GM13976 (cell line): ENCODE measurements at regions not wholly inside any gene's neighbourhood (a gene's known extent, or its start where the extent isn't known, plus 50 kb on each side); places are given as distances from the start of the nearest gene placed in this dataset.

ENCODE experiments used
- DNase-seq: peaks from one replicate; pipeline ENCODE4 v3.0.0; 2012; ENCODE audit warnings: low spot score
- CTCF ChIP-seq: IDR thresholded peaks from 2 replicates; pipeline ENCODE4 v1.5.1; 2012; ENCODE audit warnings: borderline replicate concordance, mild to moderate bottlenecking; ENCODE audit not compliant: insufficient read depth; ENCODE audit errors: extremely low read depth, missing control alignments, control extremely low read depth
- in situ Hi-C: fragments of 300-500 bp; cut with MboI; formaldehyde crosslinking; loops from one replicate; pipeline ENCODE4 v1.12.0; 2022; ENCODE audit warnings: low sequenced_read_pairs, mixed read lengths, inconsistent platforms; ENCODE audit not compliant: unreplicated experiment

GRCh38 chr12:105922670-105923102 lies 216.1 kb downstream of the NUAK1 start:
- no peak for DNase-seq
- no peak for TF ChIP-seq CTCF
- in situ Hi-C loops, result no loop called here

GRCh38 chr12:105924526-105925208 lies 214.1 kb downstream of the NUAK1 start:
- in situ Hi-C loops, result no loop called here
- TF ChIP-seq CTCF, result no peak
- no peak for DNase-seq

GRCh38 chr12:105927564-105927963 lies 211.2 kb downstream of the NUAK1 start:
- TF ChIP-seq CTCF, result no peak
- in situ Hi-C loops, result no loop called here
- no peak for DNase-seq

- DNase-seq, result no peak
- no peak for TF ChIP-seq CTCF
- in situ Hi-C loops, result no loop called here
These were observed 210.3 kb downstream of the NUAK1 start for GRCh38 chr12:105928436-105928835.

- in situ Hi-C loops, result no loop called here
- no peak for DNase-seq
- no peak for TF ChIP-seq CTCF
These were observed 209.6 kb downstream of the NUAK1 start for GRCh38 chr12:105929192-105929591.

- in situ Hi-C loops, result no loop called here
- DNase-seq, result no peak
- no peak for TF ChIP-seq CTCF
These were observed 207.9 kb downstream of the NUAK1 start for GRCh38 chr12:105930557-105931503.
